GM20431 (cell line): ENCODE measurements at regions not wholly inside any gene's neighbourhood (a gene's known extent, or its start where the extent isn't known, plus 50 kb on each side); places are given as distances from the start of the nearest gene placed in this dataset.

ENCODE experiments used
- in situ Hi-C: fragments of 300-500 bp; cut with MseI, MboI; formaldehyde crosslinking; loops from one replicate; pipeline ENCODE4 v1.15.0; 2020; ENCODE audit warnings: low sequenced_read_pairs; ENCODE audit not compliant: unreplicated experiment

DNA sequence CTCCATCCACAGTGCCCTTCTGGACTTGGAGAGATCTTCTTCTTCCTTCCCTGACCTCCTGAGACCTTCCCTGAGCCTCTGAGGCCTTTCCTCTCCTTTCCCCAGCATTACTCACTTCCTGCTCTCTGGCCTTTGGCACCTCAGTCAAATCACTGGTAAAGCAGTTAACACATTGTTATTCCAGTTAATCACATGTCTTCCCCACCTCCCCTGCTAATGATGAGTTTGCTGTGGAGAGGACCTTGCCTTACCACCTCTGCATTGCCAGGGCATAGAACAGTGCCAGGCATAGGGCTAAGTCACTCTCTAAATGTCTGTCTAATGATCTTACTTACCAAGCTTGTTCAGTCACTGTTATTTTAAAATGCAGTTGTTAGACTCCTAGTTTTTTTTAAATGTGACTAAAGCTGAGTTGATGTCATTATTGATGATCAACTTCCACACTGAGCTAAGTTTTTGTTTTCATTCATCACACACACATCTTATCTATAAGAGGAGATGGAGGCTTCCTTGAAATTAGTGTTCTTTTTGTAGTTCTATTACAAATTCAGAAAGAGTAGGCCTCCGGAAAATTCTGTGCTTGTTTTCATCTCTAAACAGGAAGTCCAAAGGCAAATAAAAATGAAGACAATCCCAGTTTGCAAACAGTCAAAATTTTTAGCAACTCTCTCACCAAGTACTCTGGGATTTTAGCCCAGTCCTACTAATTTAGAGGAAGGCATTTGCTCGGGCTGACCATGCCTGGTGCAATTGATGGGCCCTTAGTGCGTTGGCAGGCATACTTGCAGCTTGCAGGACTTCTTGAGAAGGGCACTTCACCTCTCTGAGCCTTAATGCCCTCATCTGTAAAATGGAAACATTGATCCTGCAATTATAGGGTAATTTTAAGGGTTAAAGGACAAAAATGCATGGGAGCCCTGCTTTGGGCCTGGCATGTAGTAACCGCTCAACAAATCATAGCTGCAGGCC is 113.7 kb upstream of the SPRED2 start:
- in situ Hi-C loops = no loop called here

DNA sequence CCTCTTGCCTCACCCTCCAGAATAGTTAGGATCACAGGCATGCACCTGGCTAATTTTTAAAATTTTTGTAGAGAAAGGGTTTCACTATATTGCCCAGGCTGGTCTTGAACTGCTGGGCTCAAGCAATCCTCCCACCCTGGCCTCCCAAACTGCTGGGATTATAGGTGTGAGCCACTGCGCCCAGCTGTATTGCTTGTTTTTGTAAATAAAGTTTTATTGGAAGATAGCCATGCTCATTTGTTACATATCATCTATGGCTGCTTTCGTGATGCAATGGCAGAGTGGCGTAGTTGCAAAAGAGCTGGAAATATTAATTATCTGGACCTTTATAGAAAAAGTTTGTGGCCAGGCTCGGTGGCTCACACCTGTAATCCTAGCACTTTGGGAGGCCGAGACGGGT is 109.4 kb upstream of the SPRED2 start:
- in situ Hi-C loops = no loop called here

DNA sequence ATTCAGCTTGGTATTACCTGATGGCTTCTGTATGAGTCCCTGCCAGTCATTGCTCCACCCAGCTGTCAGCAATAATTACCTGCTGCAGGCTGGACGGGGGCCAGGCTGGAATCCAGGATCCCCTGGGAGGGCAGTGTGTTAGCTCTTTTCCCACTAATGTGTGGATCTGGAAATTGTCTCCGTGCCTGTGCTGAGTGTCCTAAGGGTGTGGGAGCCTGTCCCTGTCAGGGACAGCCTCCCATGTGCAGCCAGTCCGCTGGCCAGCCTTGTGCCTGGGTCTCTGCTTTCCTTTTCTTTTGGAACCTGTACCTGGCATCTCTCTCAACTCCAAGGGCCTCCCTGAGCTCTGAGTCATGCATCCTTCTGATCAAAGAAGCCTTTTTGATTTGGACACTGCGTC is 107.2 kb upstream of the SPRED2 start:
- in situ Hi-C loops = no loop called here

DNA sequence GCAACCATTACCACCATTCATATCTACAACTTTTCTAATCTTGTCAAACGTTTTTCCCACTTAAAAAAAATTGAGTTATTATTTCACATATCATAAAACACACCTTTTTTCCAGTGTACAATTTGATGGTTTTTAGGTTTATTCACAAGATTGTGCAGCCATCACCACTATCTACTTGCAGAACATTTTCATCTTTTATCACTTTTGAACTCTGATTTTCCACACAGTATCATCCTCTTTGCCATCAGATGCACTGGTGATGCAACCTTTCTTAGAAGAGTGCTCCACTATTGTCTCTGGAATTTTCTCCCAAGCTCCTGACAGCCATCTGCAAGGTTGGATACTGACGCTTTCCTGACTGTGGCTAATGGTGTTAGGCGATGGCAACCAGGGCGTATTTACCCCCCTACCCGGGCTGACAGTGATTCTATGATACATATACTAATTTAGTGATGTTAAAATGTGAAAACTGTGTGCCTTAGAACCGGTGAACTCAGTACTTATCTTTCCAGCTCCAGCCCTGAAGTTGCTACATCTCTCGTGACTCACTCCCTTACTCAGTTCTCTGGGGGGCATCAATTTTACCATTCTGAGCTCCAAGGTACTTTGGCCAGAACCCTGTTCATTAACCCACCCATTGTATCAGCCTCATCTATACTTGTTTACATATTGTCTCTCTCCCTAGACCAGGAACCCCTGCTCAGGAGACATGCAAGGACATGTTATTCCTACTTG is 105.4 kb upstream of the SPRED2 start:
- in situ Hi-C loops = no loop called here

DNA sequence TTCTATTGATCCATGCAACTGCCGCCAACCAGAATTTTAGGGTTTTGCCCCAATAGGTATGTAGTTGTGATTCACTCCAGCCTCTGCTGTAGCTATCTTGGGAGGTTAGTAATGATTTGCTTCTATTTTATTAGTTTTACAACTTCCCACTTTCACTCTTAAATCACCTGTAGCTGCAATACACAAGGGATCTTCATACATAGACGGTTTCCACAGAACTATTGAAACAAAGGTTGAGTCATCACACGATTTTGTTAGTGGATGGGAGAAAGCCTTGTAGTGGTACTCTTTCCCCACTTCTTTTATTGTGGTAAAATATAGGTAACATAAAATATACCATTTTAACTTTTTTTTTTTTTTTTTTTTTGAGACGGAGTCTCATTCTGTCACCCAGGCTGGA is 104.2 kb upstream of the SPRED2 start:
- in situ Hi-C loops = no loop called here

DNA sequence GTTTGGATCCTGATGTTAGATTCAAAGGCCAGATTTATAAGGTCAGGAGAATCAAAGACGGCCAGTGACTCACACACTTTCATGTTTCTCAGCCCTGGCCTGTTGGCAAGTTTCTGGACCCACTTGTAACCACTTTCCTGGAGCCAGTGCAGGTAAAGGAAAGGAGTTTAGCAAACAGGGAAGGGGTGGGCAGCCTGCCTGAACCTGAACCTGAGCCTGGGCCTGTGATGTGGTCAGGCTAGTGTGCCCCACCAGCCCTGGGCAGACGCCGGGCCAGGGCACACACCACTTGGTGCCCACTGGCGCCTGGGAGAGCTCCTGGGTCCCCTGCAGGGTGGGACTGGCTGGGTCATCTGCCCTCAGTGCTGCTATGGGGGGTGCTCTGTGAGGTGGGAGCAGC is 100.5 kb upstream of the SPRED2 start:
- in situ Hi-C loops = no loop called here

DNA sequence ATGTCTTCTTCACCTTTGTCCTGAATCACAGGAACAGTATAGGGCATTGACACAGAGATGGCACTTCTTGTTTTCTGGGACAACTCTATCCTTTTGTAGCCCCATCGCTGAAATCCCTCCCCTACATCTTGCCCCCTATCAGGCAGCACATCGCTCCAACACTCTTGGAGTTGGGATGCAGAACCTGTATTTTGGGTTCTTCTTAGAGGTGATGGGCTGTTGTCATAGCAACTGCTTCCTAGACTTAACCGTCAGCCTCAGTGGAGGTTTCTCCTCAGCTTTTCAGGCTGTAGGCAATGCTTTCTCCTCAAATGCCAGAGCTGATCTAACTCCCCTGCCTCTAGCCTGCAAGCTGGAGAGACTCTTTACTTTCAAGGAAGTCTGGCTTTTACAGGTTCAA is 99.9 kb upstream of the SPRED2 start:
- in situ Hi-C loops = no loop called here

DNA sequence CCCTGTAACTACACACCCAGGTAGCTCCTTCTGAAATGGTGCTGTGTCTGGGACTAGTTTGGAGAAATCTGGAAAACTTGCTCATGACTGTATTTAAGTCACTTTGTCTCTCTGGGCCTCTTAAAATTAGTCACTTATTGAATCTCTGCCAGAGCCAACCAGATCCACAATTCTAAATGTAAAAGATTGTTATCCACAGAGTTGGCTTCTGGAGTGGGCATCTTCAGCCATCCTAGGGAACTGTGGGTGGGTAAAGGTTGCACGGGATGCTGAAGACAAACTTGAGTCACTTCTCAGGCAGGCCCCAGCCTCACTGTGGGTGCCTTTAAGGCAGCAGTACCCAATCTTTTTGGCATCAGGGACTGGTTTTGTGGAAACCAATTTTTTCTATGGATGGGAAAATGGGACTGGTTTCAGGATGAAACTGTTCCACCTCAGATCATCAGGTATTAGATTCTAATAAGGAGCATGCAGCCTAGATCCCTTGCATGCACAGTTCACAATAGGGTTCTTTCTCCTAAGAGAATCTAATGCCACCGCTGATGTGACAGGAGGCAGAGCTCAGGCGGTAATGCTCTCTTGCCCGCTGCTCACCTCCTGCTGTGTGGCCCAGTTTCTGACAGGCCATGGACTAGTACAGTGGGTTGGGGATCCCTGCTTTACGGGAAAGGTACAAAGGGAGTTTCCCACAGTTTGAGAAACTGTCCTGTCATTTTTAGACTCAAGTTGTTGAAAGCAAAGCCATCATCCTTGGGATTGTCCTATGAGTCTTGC is 98.3 kb upstream of the SPRED2 start:
- in situ Hi-C loops = no loop called here

DNA sequence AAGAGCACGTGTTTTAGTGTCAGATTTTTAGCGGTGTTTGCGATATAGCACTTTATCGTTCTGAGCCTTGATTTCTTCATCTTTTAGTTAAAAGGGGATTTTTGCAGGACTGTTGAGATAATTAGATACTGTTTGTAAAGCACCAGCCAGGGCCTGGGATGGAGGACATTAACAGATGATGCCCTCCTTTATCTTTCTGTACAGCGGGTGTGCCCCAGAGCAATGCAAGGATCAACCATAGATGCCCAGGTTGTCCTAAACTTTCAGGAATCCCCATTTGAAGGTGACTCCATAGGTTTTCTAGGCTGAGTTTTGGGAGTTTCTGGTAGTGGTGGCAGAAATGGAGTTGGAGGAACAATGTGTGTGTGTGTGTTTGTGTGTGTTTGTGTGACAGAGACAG is 97.0 kb upstream of the SPRED2 start:
- in situ Hi-C loops = no loop called here

DNA sequence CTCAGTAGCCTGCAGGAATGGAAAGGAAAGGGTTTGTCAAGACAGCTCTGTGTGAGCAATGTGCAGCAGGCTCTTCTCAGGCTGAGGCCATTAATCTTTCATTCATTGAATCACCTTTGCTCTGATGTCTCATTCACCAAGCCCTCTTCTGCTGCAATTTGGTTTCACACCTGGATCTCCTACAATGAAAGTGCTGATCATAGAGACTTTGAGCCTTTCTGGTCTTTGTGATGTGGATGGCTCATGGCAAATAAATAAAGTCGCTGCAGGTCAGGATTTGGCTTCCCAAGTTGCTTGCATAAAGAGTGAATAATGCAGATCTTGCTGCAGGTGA is 95.8 kb upstream of the SPRED2 start:
- in situ Hi-C loops = no loop called here

DNA sequence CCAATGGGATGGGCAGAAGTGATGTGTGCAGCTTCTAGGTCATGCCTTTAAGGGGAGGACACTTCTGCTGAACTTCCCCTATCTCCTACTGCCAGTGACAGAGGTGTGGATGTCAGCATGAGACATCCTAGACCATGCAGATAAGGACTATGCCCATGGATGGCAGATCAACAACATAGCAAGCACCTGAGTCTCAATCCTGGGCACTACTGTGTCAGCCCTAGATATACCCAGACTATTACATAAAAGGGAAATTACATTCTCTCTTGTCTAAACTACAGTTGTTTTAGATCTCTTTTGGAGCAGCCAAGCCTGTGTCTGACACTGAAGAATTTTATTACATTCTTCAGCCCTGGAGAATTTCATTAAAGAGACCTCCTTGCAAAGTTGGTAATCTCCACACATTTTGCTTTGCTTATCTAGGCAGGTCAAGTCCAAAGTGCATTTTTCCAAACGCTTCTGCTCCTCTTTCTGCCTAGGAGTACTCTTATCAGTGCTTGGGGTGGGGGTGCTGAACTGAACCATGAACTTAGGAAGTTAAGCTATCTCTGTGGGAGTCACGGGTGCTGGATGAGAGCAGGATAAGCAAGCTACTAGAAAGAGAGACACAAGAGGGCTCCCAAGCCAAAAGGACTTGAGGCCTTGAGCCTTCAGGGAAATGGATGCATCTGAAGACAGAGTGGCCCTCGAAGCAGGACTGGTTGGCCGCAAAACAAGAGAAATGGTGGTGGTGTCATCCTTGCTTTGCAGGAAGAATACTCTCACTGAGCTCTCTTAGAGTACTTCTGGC is 95.2 kb upstream of the SPRED2 start:
- in situ Hi-C loops = no loop called here

DNA sequence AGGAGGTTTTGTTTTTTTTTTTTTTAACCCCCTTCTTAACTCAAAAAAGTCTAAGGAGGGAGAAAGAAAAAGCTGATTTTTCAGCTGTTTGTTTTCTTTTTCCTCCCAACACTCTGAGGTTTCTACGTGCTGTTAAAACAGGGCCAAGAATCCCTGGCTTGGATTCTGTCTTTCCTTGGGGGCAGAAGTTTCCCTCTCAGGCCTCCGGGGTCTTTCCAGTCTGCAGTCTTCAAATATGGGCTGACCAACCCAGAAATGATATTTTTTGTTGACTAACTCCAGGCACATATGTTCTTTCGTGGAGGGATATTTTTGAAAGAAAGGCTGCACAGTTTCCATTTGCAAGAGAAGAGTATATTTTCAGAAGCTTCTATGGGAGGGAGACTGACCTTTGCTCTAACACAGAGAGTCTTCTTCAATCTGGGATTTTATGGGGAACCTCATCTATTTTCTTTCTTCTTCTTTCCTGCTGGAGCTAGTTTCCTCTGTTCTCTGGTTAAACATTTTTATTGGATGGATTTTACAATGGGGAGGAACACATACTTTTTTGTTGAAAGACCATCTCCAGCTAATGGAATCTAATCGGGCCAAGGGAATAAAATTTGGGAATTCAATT is 93.3 kb upstream of the SPRED2 start:
- in situ Hi-C loops = no loop called here

DNA sequence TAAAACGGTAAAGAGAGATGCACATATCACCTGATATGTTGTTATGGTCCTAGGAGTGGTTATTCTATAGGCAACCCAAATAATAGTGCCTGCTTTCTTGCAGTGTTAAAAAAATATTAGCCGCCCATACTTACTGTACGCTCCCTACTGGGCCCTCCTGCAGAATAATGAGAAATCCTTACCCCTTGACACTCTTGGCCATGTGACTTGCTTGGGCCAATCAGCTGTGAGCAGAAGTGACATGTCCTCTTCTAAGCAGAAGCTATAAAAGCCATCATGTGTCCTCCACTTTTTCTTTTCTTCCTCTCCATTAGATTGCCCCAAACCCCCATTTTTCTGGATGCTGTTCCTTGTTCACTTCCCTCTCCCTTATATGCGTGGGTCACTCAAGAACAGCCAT is 90.5 kb upstream of the SPRED2 start:
- in situ Hi-C loops = no loop called here

DNA sequence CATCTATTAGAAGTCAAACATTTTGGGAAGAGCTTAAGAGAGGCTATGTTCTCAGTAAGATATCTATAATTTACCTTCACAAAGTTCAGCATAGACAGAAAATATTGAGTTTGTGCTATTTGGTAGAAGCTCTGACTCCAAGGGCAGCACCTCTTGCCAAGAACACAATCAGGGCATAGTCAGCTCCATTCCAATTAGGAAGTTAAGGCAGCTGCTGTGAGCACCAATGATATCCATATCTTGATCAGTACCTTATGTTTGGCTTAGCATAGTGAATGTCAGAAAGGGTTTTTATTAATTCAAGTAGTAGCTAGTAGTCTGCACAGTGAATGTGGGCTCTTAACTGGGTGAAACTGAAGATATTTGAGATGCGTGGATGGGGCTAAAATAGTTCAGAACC is 86.4 kb upstream of the SPRED2 start:
- in situ Hi-C loops = no loop called here

DNA sequence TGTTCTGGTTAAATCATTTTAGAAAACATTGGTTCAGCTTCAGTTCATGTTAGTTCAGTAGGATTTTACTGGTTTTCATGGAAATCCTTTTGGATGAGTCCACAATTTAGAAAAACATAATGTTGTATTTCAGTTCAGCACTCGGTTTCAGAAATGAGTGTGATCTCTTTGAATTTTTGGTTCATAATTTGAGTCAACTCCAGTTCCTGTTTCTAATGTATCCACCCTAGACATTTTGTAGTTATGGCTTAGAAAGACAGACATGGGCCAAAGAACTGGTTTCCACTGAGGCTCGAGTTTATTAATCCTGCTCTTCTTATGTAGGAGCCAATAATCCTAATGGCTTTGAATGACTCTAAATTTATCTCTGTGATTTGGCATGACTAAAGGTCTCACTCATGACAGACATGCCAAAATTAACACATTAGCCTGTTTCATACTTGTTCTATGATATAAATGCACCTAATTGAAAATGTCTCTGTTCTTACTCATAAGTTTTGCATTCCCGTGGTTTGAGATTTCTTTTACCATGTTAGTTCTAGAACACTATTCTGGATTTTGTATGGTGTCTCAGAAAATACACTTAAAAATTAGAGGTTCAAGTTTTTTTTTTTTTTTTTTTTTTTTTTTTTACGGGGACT is 82.3 kb upstream of the SPRED2 start:
- in situ Hi-C loops = no loop called here

DNA sequence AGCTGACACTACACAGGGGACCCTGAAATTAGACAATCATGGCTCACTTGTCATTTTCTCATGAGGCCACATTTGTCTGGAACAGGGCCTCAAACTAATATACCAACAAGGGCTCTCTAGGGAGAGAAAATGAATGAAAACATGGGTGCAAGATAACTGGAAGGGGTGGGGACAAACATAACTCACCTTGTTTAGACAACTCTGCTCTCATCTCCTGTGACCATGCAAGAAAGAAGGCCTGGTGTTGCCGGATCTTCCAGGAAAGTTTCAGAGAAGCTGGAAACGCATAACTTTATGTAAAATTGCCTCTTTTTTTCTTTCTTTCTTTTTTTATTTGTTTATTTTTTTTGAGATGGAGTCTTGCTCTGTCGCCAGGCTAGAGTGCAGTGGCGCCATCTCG is 80.4 kb upstream of the SPRED2 start:
- in situ Hi-C loops = no loop called here

DNA sequence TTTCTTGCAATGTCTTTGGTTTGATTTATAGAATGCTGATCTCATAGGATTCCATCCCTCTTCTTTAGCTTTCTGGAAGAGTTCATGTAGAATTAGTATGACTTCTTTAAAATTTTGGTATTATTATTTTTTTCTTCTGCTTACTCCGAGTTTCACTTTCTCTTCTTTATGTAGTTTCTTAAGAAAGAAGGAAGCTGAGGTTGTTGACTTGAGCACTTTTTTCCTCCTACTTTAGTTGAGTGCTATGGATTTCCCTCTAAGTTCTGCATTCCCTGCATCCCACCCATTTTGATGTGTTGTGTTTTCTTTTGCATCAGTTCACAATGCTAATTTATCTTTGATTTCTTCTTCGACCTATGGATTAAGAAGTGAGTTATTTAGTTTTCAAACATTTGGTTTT is 78.9 kb upstream of the SPRED2 start:
- in situ Hi-C loops = no loop called here

DNA sequence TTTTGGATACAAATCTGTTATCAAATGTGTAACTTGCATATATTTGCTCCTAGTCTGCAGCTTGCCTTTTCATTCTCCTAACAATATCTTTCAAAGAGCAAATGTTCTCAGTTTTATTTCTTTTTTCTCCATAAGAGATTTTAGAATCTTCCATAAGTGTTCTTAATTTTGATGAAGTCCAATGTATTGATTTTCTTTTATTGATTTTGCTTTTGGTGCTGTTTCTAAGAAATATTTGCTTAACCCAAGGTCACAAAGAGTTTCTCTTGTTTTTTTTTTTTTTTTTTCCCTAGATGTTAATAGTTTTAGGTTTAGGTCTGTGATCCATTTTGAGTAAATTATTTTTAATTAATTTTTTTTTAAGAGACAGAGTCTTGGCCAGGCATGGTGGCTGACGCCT is 75.8 kb upstream of the SPRED2 start:
- in situ Hi-C loops = no loop called here
